ENCODE measurements at regions not wholly inside any gene's neighbourhood (a gene's known extent, or its start where the extent isn't known, plus 50 kb on each side); places are given as distances from the start of the nearest gene placed in this dataset.

GRCh38 chr19:13621413-13621812 is 115.1 kb upstream of the CACNA1A start:
- Mint-ChIP-seq H3K27ac (no peak overlapping the region), H3K9me3 (no peaks in the 10 kb centered on the region), H3K4me1 (no peaks in the 10 kb centered on the region), H3K4me3 (no peak overlapping the region), H3K36me3 (ENCODE audit: low read depth) (no peaks in the 10 kb centered on the region), H3K27me3 (peaks cover 39% of the 10 kb centered on the region)
- ATAC-seq (ENCODE audit: low read depth), result no peak
- TF ChIP-seq, protein P1, sequence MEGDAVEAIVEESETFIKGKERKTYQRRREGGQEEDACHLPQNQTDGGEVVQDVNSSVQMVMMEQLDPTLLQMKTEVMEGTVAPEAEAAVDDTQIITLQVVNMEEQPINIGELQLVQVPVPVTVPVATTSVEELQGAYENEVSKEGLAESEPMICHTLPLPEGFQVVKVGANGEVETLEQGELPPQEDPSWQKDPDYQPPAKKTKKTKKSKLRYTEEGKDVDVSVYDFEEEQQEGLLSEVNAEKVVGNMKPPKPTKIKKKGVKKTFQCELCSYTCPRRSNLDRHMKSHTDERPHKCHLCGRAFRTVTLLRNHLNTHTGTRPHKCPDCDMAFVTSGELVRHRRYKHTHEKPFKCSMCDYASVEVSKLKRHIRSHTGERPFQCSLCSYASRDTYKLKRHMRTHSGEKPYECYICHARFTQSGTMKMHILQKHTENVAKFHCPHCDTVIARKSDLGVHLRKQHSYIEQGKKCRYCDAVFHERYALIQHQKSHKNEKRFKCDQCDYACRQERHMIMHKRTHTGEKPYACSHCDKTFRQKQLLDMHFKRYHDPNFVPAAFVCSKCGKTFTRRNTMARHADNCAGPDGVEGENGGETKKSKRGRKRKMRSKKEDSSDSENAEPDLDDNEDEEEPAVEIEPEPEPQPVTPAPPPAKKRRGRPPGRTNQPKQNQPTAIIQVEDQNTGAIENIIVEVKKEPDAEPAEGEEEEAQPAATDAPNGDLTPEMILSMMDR (IDR thresholded peaks at IDR 0.05), result no peak
- no peak for DNase-seq
- ChIA-PET POLR2A (no interaction called here), CTCF (no interaction called here)
- intact Hi-C loops (cut with micrococcal nuclease), result no loop called here

DNA sequence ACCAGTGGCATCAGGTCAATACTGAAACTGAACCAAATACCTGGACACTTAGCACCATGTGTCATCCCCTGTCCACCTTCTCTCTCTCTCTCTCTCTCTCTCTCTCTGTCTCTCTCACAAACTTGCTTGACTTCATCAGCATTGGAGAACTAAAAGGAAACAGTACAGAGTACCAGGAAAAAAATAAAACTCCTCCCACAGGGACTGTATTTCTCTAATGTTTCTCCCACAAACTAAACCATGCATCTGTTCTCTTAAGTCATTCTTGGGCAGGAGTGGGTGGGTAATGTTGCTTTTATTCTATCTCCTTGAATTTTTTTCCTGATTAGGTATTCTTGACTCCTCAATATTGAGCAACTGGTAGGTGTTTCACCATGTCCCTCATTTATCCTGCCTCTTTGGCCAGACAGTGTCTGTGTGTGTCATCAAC is 112.9 kb upstream of the CACNA1A start:
- no peak for DNase-seq
- Mint-ChIP-seq H3K27me3 (peaks cover 31% of the 10 kb centered on the region), H3K36me3 (ENCODE audit: low read depth) (no peaks in the 10 kb centered on the region), H3K4me1 (no peaks in the 10 kb centered on the region), H3K4me3 (no peak overlapping the region), H3K27ac (no peak overlapping the region), H3K9me3 (no peaks in the 10 kb centered on the region)
- ATAC-seq (ENCODE audit: low read depth), result no peak
- TF ChIP-seq, protein P1 (IDR thresholded peaks at IDR 0.05), result no peak
- intact Hi-C loops (cut with micrococcal nuclease), result no loop called here
- CTCF ChIA-PET, result no interaction called here
- POLR2A ChIA-PET, result no interaction called here

GRCh38 chr19:13615890-13616289 is 109.6 kb upstream of the CACNA1A start:
- Mint-ChIP-seq H3K9me3 (no peaks in the 10 kb centered on the region), H3K36me3 (ENCODE audit: low read depth) (no peaks in the 10 kb centered on the region), H3K4me3 (no peak overlapping the region), H3K27ac (no peak overlapping the region), H3K4me1 (no peaks in the 10 kb centered on the region), H3K27me3 (peaks cover 10% of the 10 kb centered on the region)
- no peak for ATAC-seq (ENCODE audit: low read depth)
- intact Hi-C loops (cut with micrococcal nuclease), result no loop called here
- TF ChIP-seq, protein P1 (IDR thresholded peaks at IDR 0.05), result no peak
- POLR2A ChIA-PET, result no interaction called here
- DNase-seq, result no peak
- CTCF ChIA-PET, result no interaction called here

- DNase-seq (no peak), ATAC-seq (ENCODE audit: low read depth) (no peak)
- no peaks in the 10 kb centered on the region for H3K9me3 Mint-ChIP-seq
- CTCF ChIA-PET, result interaction anchor here (1.0 kb wide), 1 partner anchor 108 kb away, joined by 3 read pairs; no protein-coding TSS in a partner anchor
- H3K27ac Mint-ChIP-seq, result no peak overlapping the region
- H3K4me3 Mint-ChIP-seq, result no peak overlapping the region
- H3K27me3 Mint-ChIP-seq, result peaks cover 8% of the 10 kb centered on the region
- no peaks in the 10 kb centered on the region for H3K36me3 Mint-ChIP-seq (ENCODE audit: low read depth)
- TF ChIP-seq, protein P1 (IDR thresholded peaks at IDR 0.05), result no peak
- intact Hi-C loops (cut with micrococcal nuclease), result loop anchor here (5.0 kb wide), 1 partner anchor 249 kb away; no protein-coding TSS in a partner anchor
- POLR2A ChIA-PET, result no interaction called here
- no peaks in the 10 kb centered on the region for H3K4me1 Mint-ChIP-seq
Measured at GRCh38 chr19:13613447-13613846, 107.2 kb upstream of the CACNA1A start.

GRCh38 chr19:13611596-13611995 is 105.3 kb upstream of the CACNA1A start:
- CTCF ChIA-PET, result no interaction called here
- Mint-ChIP-seq H3K4me1 (no peaks in the 10 kb centered on the region), H3K27me3 (peaks cover 2% of the 10 kb centered on the region), H3K36me3 (ENCODE audit: low read depth) (no peaks in the 10 kb centered on the region), H3K27ac (no peak overlapping the region), H3K4me3 (no peak overlapping the region), H3K9me3 (no peaks in the 10 kb centered on the region)
- TF ChIP-seq, protein P1 (IDR thresholded peaks at IDR 0.05), result no peak
- intact Hi-C loops (cut with micrococcal nuclease), result loop anchor here (5.0 kb wide), 1 partner anchor 251 kb away; no protein-coding TSS in a partner anchor
- POLR2A ChIA-PET, result no interaction called here
- ATAC-seq (ENCODE audit: low read depth) (no peak), DNase-seq (no peak)

All from activated B cell treated with CpG ODN at 0.5 μM for 24 hours (primary cell).